ENCODE measurements at regions not wholly inside any gene's neighbourhood (a gene's known extent, or its start where the extent isn't known, plus 50 kb on each side); places are given as distances from the start of the nearest gene placed in this dataset.

- 48% methylated on average over 2 of the region's 2 CpGs for WGBS (ENCODE audit: insufficient coverage, low coverage, low lambda C conversion rate, missing lambda C conversion rate)
- no peak overlapping the region for H3K4me3 ChIP-seq
- TF ChIP-seq POLR2A (IDR thresholded peaks at IDR 0.05), result no peak
- TF ChIP-seq CTCF (IDR thresholded peaks at IDR 0.05), result no peak
- ATAC-seq (no peak), DNase-seq (no peak)
- H3K27ac ChIP-seq, result no peak overlapping the region
- intact Hi-C loops (cut with DNase I), result no loop called here
- H3K36me3 ChIP-seq, result no peaks in the 10 kb centered on the region
- peaks cover 0 to 7% (median 0%) of the 10 kb centered on the region in 4 donors for H3K4me1 ChIP-seq
- H3K9me3 ChIP-seq, result no peaks in the 10 kb centered on the region
- H3K27me3 ChIP-seq, result no peaks in the 10 kb centered on the region
Measured at GRCh38 chr5:167402671-167403070, 888.8 kb upstream of the WWC1 start.

GRCh38 chr5:167406513-167406912, 884.9 kb upstream of the WWC1 start:
- Histone ChIP-seq H3K27ac (no peak overlapping the region), H3K36me3 (no peaks in the 10 kb centered on the region), H3K9me3 (no peaks in the 10 kb centered on the region), H3K4me1 (no peaks in the 10 kb centered on the region), H3K27me3 (no peaks in the 10 kb centered on the region), H3K4me3 (no peak overlapping the region)
- ATAC-seq (no peak), DNase-seq (no peak)
- no peak for TF ChIP-seq CTCF (IDR thresholded peaks at IDR 0.05)
- no peak for TF ChIP-seq POLR2A (IDR thresholded peaks at IDR 0.05)
- intact Hi-C loops (cut with DNase I), result no loop called here

- no peaks in the 10 kb centered on the region for H3K9me3 ChIP-seq
- H3K4me3 ChIP-seq, result no peak overlapping the region
- no peak overlapping the region for H3K27ac ChIP-seq
- no peak for DNase-seq
- TF ChIP-seq POLR2A (IDR thresholded peaks at IDR 0.05) (no peak), CTCF (IDR thresholded peaks at IDR 0.05) (no peak)
- intact Hi-C loops (cut with DNase I), result no loop called here
- 27% methylated on average over 1 of the region's 1 CpG for WGBS (ENCODE audit: insufficient coverage, low coverage, low lambda C conversion rate, missing lambda C conversion rate)
- H3K36me3 ChIP-seq, result no peaks in the 10 kb centered on the region
- peaks cover 0 to 8% (median 3%) of the 10 kb centered on the region in 4 donors for H3K4me1 ChIP-seq
- ATAC-seq, result peak in 3 of 4 donors; percentile 24 to 32 (median 29)
- no peaks in the 10 kb centered on the region for H3K27me3 ChIP-seq
Measured at GRCh38 chr5:167412556-167412955, 878.9 kb upstream of the WWC1 start.

- Histone ChIP-seq H3K36me3 (no peaks in the 10 kb centered on the region), H3K9me3 (no peaks in the 10 kb centered on the region), H3K4me1 (peaks cover 0 to 8% (median 3%) of the 10 kb centered on the region in 4 donors), H3K27ac (no peak overlapping the region), H3K27me3 (no peaks in the 10 kb centered on the region), H3K4me3 (no peak overlapping the region)
- ATAC-seq (no peak), DNase-seq (no peak)
- 74% methylated on average over 5 of the region's 5 CpGs for WGBS (ENCODE audit: insufficient coverage, low coverage, low lambda C conversion rate, missing lambda C conversion rate)
- intact Hi-C loops (cut with DNase I), result no loop called here
- TF ChIP-seq POLR2A (IDR thresholded peaks at IDR 0.05), result no peak
- TF ChIP-seq CTCF (IDR thresholded peaks at IDR 0.05), result no peak
Measured at GRCh38 chr5:167413506-167413905, 877.9 kb upstream of the WWC1 start.

GRCh38 chr5:167414611-167415010, 876.8 kb upstream of the WWC1 start:
- H3K9me3 ChIP-seq, result no peaks in the 10 kb centered on the region
- peaks cover 0 to 8% (median 3%) of the 10 kb centered on the region in 4 donors for H3K4me1 ChIP-seq
- H3K4me3 ChIP-seq, result peak overlapping the region in 1 of 3 donors; percentile 45
- ATAC-seq (peak; percentile 19 to 54 (median 46)), DNase-seq (no peak)
- no peaks in the 10 kb centered on the region for H3K36me3 ChIP-seq
- TF ChIP-seq CTCF (IDR thresholded peaks at IDR 0.05) (no peak), POLR2A (IDR thresholded peaks at IDR 0.05) (no peak)
- no peak overlapping the region for H3K27ac ChIP-seq
- intact Hi-C loops (cut with DNase I), result no loop called here
- H3K27me3 ChIP-seq, result no peaks in the 10 kb centered on the region
- WGBS (ENCODE audit: insufficient coverage, low coverage, low lambda C conversion rate, missing lambda C conversion rate), result 37% methylated on average over 4 of the region's 4 CpGs
